GM23248 (cell line): ENCODE measurements at regions not wholly inside any gene's neighbourhood (a gene's known extent, or its start where the extent isn't known, plus 50 kb on each side); places are given as distances from the start of the nearest gene placed in this dataset.

Experiments used
- EZH2 ChIP-seq: fragments of 200-600 bp; sonication (generic); IDR thresholded peaks from 2 replicates; pipeline ENCODE4 v1.6.1; 2018; ENCODE audit warnings: antibody characterized with exemption, mild to moderate bottlenecking; ENCODE audit not compliant: insufficient read depth, poor library complexity, severe bottlenecking
- EZH2phosphoT487 ChIP-seq: fragments of 200-600 bp; sonication (generic); IDR thresholded peaks from 2 replicates; pipeline ENCODE4 v1.6.1; 2018; ENCODE audit warnings: antibody characterized with exemption, moderate library complexity, mild to moderate bottlenecking, low read depth; ENCODE audit not compliant: insufficient read depth

DNA sequence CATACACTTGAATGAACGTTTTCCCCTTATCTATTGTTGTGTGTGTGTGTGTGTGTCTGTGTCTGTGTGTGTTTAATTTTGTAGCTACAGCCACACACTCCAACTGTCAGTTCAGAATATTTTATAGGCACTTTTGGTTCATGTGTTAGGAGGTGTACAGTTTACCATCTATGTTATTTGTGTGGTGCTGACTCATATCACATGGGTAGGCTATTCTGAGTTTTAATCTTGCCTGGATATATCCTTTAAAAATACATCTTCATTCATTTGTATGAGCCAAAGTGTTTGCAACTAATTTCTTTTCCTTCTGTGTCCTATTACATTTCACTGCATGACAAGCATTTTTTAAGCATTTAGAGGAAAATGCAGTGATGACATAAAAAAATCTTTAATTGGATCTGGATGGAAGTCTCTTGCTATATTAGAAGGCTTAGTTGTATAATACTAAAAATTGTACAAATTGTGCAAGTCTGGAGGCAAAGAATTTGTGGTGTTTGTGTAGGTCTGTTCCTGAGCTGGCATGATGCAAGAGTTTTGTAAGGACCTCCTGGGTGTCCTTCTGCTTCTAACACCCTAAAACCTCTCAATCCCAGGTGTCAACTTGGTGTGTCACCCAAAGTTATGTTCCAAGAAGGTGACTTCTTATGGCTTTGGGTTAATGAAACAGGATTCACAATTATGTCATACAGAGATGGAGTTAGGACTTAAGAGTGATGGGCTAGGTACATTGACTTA is 52.4 kb upstream of the HMHB1 start:
- no peak for TF ChIP-seq EZH2
- no peak for TF ChIP-seq EZH2phosphoT487
